ENCODE measurements at regions not wholly inside any gene's neighbourhood (a gene's known extent, or its start where the extent isn't known, plus 50 kb on each side); places are given as distances from the start of the nearest gene placed in this dataset.

GRCh38 chr18:78364388-78364960 lies 615.1 kb upstream of the SALL3 start:
- no peak for DNase-seq (ENCODE audit: low spot score)

- no peak for DNase-seq (ENCODE audit: low spot score)
These were observed 611.6 kb upstream of the SALL3 start for GRCh38 chr18:78367996-78368395.

- DNase-seq (ENCODE audit: low spot score) = no peak
These were observed 610.9 kb upstream of the SALL3 start for GRCh38 chr18:78368726-78369125.

GRCh38 chr18:78376046-78376445 lies 603.6 kb upstream of the SALL3 start:
- DNase-seq (ENCODE audit: low spot score) = no peak

- no peak for DNase-seq (ENCODE audit: low spot score)
These were observed 601.2 kb upstream of the SALL3 start for GRCh38 chr18:78378403-78378802.

- DNase-seq (ENCODE audit: low spot score) = no peak
These were observed 600.6 kb upstream of the SALL3 start for GRCh38 chr18:78378983-78379382.

GRCh38 chr18:78390348-78390951 lies 589.2 kb upstream of the SALL3 start:
- DNase-seq (ENCODE audit: low spot score) = no peak

- no peak for DNase-seq (ENCODE audit: low spot score)
These were observed 588.7 kb upstream of the SALL3 start for GRCh38 chr18:78390952-78391348.

- no peak for DNase-seq (ENCODE audit: low spot score)
These were observed 586.3 kb upstream of the SALL3 start for GRCh38 chr18:78393086-78393862.

- no peak for DNase-seq (ENCODE audit: low spot score)
These were observed 583.5 kb upstream of the SALL3 start for GRCh38 chr18:78396077-78396476.

GRCh38 chr18:78396756-78397155 lies 582.9 kb upstream of the SALL3 start:
- no peak for DNase-seq (ENCODE audit: low spot score)

- DNase-seq (ENCODE audit: low spot score) = no peak
These were observed 579.6 kb upstream of the SALL3 start for GRCh38 chr18:78399992-78400503.

GRCh38 chr18:78402440-78402839 lies 577.2 kb upstream of the SALL3 start:
- DNase-seq (ENCODE audit: low spot score) = no peak

GRCh38 chr18:78402966-78403365 lies 576.7 kb upstream of the SALL3 start:
- DNase-seq (ENCODE audit: low spot score) = no peak

GRCh38 chr18:78403371-78403770 lies 576.2 kb upstream of the SALL3 start:
- DNase-seq (ENCODE audit: low spot score) = no peak

GRCh38 chr18:78405763-78406162 lies 573.9 kb upstream of the SALL3 start:
- DNase-seq (ENCODE audit: low spot score) = no peak

- DNase-seq (ENCODE audit: low spot score) = no peak
These were observed 572.7 kb upstream of the SALL3 start for GRCh38 chr18:78406743-78407465.

- no peak for DNase-seq (ENCODE audit: low spot score)
These were observed 572.2 kb upstream of the SALL3 start for GRCh38 chr18:78407466-78407844.

GRCh38 chr18:78408623-78409022 lies 571.0 kb upstream of the SALL3 start:
- DNase-seq (ENCODE audit: low spot score) = no peak

- no peak for DNase-seq (ENCODE audit: low spot score)
These were observed 569.4 kb upstream of the SALL3 start for GRCh38 chr18:78410094-78410786.

GRCh38 chr18:78411539-78411938 lies 568.1 kb upstream of the SALL3 start:
- no peak for DNase-seq (ENCODE audit: low spot score)

- DNase-seq (ENCODE audit: low spot score) = no peak
These were observed 565.3 kb upstream of the SALL3 start for GRCh38 chr18:78414302-78414701.
